Subcutaneous abdominal adipose tissue (tissue), 5 donors: ENCODE measurements at regions not wholly inside any gene's neighbourhood (a gene's known extent, or its start where the extent isn't known, plus 50 kb on each side); places are given as distances from the start of the nearest gene placed in this dataset.

ENCODE experiments used
- H3K27ac ChIP-seq: one replicate; pipeline ENCODE4 v1.7.0; 2013; ENCODE audit warnings: low read depth, mild to moderate bottlenecking, inconsistent platforms, low read length, moderate library complexity
- H3K27me3 ChIP-seq, 5 donors: one replicate each; pipeline ENCODE4 v1.7.0; 2013; ENCODE audit warnings: low read length in 5 of 5, inconsistent platforms in 1 of 5; ENCODE audit not compliant: control insufficient read depth in 5 of 5, insufficient read depth in 4 of 5
- H3K36me3 ChIP-seq, 5 donors: one replicate each; pipeline ENCODE4 v1.7.0; 2013; ENCODE audit warnings: low read length in 5 of 5; ENCODE audit not compliant: control insufficient read depth in 5 of 5, insufficient read depth in 5 of 5
- H3K4me1 ChIP-seq, 5 donors: one replicate each; pipeline ENCODE4 v1.7.0; 2013; ENCODE audit warnings: low read length in 5 of 5, mild to moderate bottlenecking in 3 of 5, moderate library complexity in 1 of 5; ENCODE audit not compliant: control insufficient read depth in 5 of 5, insufficient read depth in 5 of 5
- H3K4me3 ChIP-seq, 5 donors: one replicate each; pipeline ENCODE4 v1.7.0; 2013; ENCODE audit warnings: low read length in 5 of 5, low read depth in 1 of 5
- H3K9ac ChIP-seq, 5 donors: one replicate each; pipeline ENCODE4 v1.7.0; 2013; ENCODE audit warnings: low read length in 5 of 5, mild to moderate bottlenecking in 4 of 5, moderate library complexity in 3 of 5
- H3K9me3 ChIP-seq, 5 donors: one replicate each; pipeline ENCODE4 v1.7.0; 2013; ENCODE audit warnings: low read length in 5 of 5; ENCODE audit not compliant: control insufficient read depth in 5 of 5
- donor health status: healthy.
- donor health status: healthy.
- donor health status: healthy.
- donor health status: healthy.
- donor health status: healthy.

GRCh38 chr5:38607396-38607795, 51.0 kb upstream of the LIFR start:
- no peak overlapping the region for H3K4me3 ChIP-seq
- H3K9me3 ChIP-seq = no peaks in the 10 kb centered on the region
- H3K27me3 ChIP-seq = peaks cover 0 to 3% (median 0%) of the 10 kb centered on the region in 5 donors
- H3K36me3 ChIP-seq = no peaks in the 10 kb centered on the region
- no peaks in the 10 kb centered on the region for H3K4me1 ChIP-seq
- no peak overlapping the region for H3K9ac ChIP-seq
- H3K27ac ChIP-seq = no peak overlapping the region

- Histone ChIP-seq H3K9ac (no peak overlapping the region), H3K9me3 (no peaks in the 10 kb centered on the region), H3K27me3 (peaks cover 0 to 3% (median 0%) of the 10 kb centered on the region in 5 donors), H3K4me3 (no peak overlapping the region), H3K27ac (no peak overlapping the region), H3K36me3 (no peaks in the 10 kb centered on the region), H3K4me1 (peaks cover 0 to 1% (median 0%) of the 10 kb centered on the region in 5 donors)
Measured at GRCh38 chr5:38607930-38608564, 51.6 kb upstream of the LIFR start.

GRCh38 chr5:38608874-38609273, 52.4 kb upstream of the LIFR start:
- peaks cover 0 to 3% (median 0%) of the 10 kb centered on the region in 5 donors for H3K27me3 ChIP-seq
- no peak overlapping the region for H3K27ac ChIP-seq
- no peak overlapping the region for H3K9ac ChIP-seq
- peaks cover 0 to 9% (median 0%) of the 10 kb centered on the region in 5 donors for H3K4me1 ChIP-seq
- H3K9me3 ChIP-seq = no peaks in the 10 kb centered on the region
- H3K4me3 ChIP-seq = no peak overlapping the region
- no peaks in the 10 kb centered on the region for H3K36me3 ChIP-seq

- H3K9ac ChIP-seq = no peak overlapping the region
- no peak overlapping the region for H3K4me3 ChIP-seq
- H3K4me1 ChIP-seq = peaks cover 0 to 13% (median 0%) of the 10 kb centered on the region in 5 donors
- no peaks in the 10 kb centered on the region for H3K27me3 ChIP-seq
- no peak overlapping the region for H3K27ac ChIP-seq
- peaks cover 0 to 3% (median 0%) of the 10 kb centered on the region in 5 donors for H3K9me3 ChIP-seq
- H3K36me3 ChIP-seq = no peaks in the 10 kb centered on the region
Measured at GRCh38 chr5:38612851-38613250, 56.4 kb upstream of the LIFR start.

- Histone ChIP-seq H3K4me3 (no peak overlapping the region), H3K9ac (no peak overlapping the region), H3K36me3 (no peaks in the 10 kb centered on the region), H3K27ac (no peak overlapping the region), H3K4me1 (peaks cover 0 to 13% (median 0%) of the 10 kb centered on the region in 5 donors), H3K9me3 (peaks cover 0 to 8% (median 4%) of the 10 kb centered on the region in 5 donors), H3K27me3 (no peaks in the 10 kb centered on the region)
Measured at GRCh38 chr5:38613490-38613889, 57.0 kb upstream of the LIFR start.

- peaks cover 0 to 8% (median 6%) of the 10 kb centered on the region in 5 donors for H3K9me3 ChIP-seq
- peaks cover 0 to 13% (median 0%) of the 10 kb centered on the region in 5 donors for H3K4me1 ChIP-seq
- no peak overlapping the region for H3K27ac ChIP-seq
- H3K36me3 ChIP-seq = no peaks in the 10 kb centered on the region
- no peak overlapping the region for H3K4me3 ChIP-seq
- no peaks in the 10 kb centered on the region for H3K27me3 ChIP-seq
- H3K9ac ChIP-seq = no peak overlapping the region
Measured at GRCh38 chr5:38613992-38614836, 57.8 kb upstream of the LIFR start.

DNA sequence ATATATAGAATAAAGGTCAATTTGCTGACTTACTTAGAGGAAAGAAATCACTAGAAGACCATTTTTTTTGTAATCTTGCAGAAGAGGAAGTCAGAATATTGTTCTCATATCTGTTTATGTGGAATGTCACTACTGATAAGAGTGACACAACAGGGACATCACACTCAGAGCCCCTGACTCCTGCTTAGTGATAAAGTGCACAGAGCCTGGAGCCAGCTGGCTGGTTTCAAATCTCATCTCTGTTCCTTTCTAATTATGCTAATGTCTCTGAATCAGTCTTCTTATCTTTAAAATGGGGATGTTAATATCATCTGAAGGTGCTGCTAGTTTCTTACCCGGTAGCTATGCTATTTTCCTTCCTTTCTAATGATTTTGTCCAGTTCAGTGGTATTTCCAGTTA, 58.6 kb upstream of the LIFR start:
- Histone ChIP-seq H3K36me3 (no peaks in the 10 kb centered on the region), H3K27me3 (no peaks in the 10 kb centered on the region), H3K9me3 (peaks cover 0 to 13% (median 7%) of the 10 kb centered on the region in 5 donors), H3K27ac (no peak overlapping the region), H3K9ac (no peak overlapping the region), H3K4me3 (no peak overlapping the region), H3K4me1 (peaks cover 0 to 13% (median 0%) of the 10 kb centered on the region in 5 donors)

- Histone ChIP-seq H3K4me3 (no peak overlapping the region), H3K4me1 (peaks cover 0 to 13% (median 0%) of the 10 kb centered on the region in 5 donors), H3K27me3 (no peaks in the 10 kb centered on the region), H3K9ac (no peak overlapping the region), H3K9me3 (peaks cover 0 to 13% (median 7%) of the 10 kb centered on the region in 5 donors), H3K36me3 (no peaks in the 10 kb centered on the region), H3K27ac (no peak overlapping the region)
Measured at GRCh38 chr5:38615981-38616451, 59.6 kb upstream of the LIFR start.

DNA sequence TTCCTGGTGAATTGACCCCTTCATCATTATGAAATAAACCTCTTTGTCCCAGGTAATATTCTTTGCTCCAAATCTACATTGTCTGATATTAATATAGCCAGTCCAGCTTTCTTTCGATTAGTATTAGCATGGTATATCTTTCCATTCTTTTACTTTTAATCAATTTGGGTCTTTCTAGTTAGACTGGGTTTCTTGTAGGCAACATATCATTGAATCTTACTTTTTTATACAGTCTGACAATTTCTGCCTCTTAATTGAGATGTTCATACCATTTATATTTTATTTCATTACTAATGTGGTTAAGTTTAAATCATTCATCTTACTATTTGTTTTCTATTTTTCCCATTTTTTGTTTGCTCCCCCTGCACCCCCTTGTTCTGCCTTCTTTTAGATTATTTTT, 61.7 kb upstream of the LIFR start:
- Histone ChIP-seq H3K9ac (no peak overlapping the region), H3K4me1 (peaks cover 0 to 11% (median 0%) of the 10 kb centered on the region in 5 donors), H3K9me3 (peaks cover 0 to 13% (median 7%) of the 10 kb centered on the region in 5 donors), H3K27ac (no peak overlapping the region), H3K36me3 (no peaks in the 10 kb centered on the region), H3K4me3 (no peak overlapping the region), H3K27me3 (no peaks in the 10 kb centered on the region)

GRCh38 chr5:38621331-38621730, 64.9 kb upstream of the LIFR start:
- Histone ChIP-seq H3K27ac (no peak overlapping the region), H3K36me3 (no peaks in the 10 kb centered on the region), H3K9me3 (peaks cover 0 to 13% (median 6%) of the 10 kb centered on the region in 5 donors), H3K9ac (no peak overlapping the region), H3K4me3 (no peak overlapping the region), H3K27me3 (no peaks in the 10 kb centered on the region), H3K4me1 (no peaks in the 10 kb centered on the region)
